Panc1 (cell line): ENCODE measurements at regions not wholly inside any gene's neighbourhood (a gene's known extent, or its start where the extent isn't known, plus 50 kb on each side); places are given as distances from the start of the nearest gene placed in this dataset.

Source experiments
- ATAC-seq: fragments of 200-7000 bp; cut with Tn5 transposase; 2 replicates; pipeline ENCODE4 v1.9.1; 2020; ENCODE audit warnings: mild to moderate bottlenecking, moderate library complexity
- BruUV-seq: library from RNA; stranded (reverse); fragments of 400-500 nt; replicated peaks from 2 replicates; lab custom pipeline; 2021; lab: Mats Ljungman, UMichigan
- CTCF ChIA-PET: fragments of 300-600 bp; sonication (Branson Sonifier 250); formaldehyde crosslinking; loops from one replicate; lab custom pipeline; 2022; ENCODE audit warnings: antibody characterized with exemption; lab: Charles Lee
- POLR2A ChIA-PET: fragments of 300-600 bp; sonication (Branson Sonifier 250); formaldehyde crosslinking; loops from one replicate; lab custom pipeline; 2022; ENCODE audit warnings: antibody characterized with exemption; lab: Charles Lee
- DNase-seq: peaks from one replicate; pipeline ENCODE4 v3.0.0-alpha.2; 2010; ENCODE audit warnings: low read depth, low spot score
- H3K27ac ChIP-seq: 2 replicates; pipeline ENCODE4 v1.5.1; 2011; ENCODE audit warnings: mild to moderate bottlenecking, low read length, inconsistent platforms
- H3K27me3 ChIP-seq: fragments of 200-500 bp; sonication (Bioruptor generic); 2 replicates; pipeline ENCODE4 v1.6.0; 2014; ENCODE audit warnings: low read length, inconsistent platforms; ENCODE audit not compliant: control insufficient read depth, insufficient read depth
- H3K36me3 ChIP-seq: fragments of 200-500 bp; sonication (Bioruptor generic); 2 replicates; pipeline ENCODE4 v1.5.1; 2014; ENCODE audit warnings: inconsistent platforms, mild to moderate bottlenecking, low read length, moderate library complexity; ENCODE audit not compliant: control insufficient read depth, insufficient read depth
- H3K4me1 ChIP-seq: 2 replicates; pipeline ENCODE4 v1.5.1; 2011; ENCODE audit warnings: inconsistent platforms, mild to moderate bottlenecking, low read length, moderate library complexity; ENCODE audit not compliant: control insufficient read depth, insufficient read depth
- H3K4me3 ChIP-seq, 2 experiments: 2 replicates each; pipeline ENCODE4 v1.5.1; 2011 to 2012; ENCODE audit warnings: low read depth in 2 of 2, low read length in 2 of 2, mild to moderate bottlenecking in 2 of 2, inconsistent platforms in 1 of 2, moderate library complexity in 1 of 2
- H3K9me3 ChIP-seq: fragments of 200-500 bp; sonication (Bioruptor generic); 2 replicates; pipeline ENCODE4 v1.5.1; 2014; ENCODE audit warnings: low read depth, mild to moderate bottlenecking, inconsistent platforms, low read length, moderate library complexity; ENCODE audit not compliant: control insufficient read depth, insufficient read depth
- CTCF ChIP-seq: fragments of 450-650 bp; IDR thresholded peaks from 2 replicates; pipeline ENCODE4 v1.5.1; 2017; ENCODE audit warnings: mild to moderate bottlenecking
- POLR2AphosphoS5 ChIP-seq: IDR thresholded peaks from 2 replicates; pipeline ENCODE4 v1.6.1; 2012; ENCODE audit warnings: mild to moderate bottlenecking, low read depth, low read length, moderate library complexity
- REST ChIP-seq, 2 experiments: IDR thresholded peaks; 2 replicates each; pipeline ENCODE4 v1.6.1; 2011 to 2012; ENCODE audit warnings: low read depth in 2 of 2, control low read depth in 1 of 2, low read length in 1 of 2, mild to moderate bottlenecking in 1 of 2, moderate library complexity in 1 of 2; ENCODE audit not compliant: insufficient read depth in 1 of 2
- SIN3A ChIP-seq: IDR thresholded peaks from 2 replicates; pipeline ENCODE4 v1.6.1; 2012; ENCODE audit warnings: low read depth, mild to moderate bottlenecking, low read length, moderate library complexity, borderline replicate concordance; ENCODE audit not compliant: insufficient read depth
- TCF7L2 ChIP-seq: IDR thresholded peaks from 2 replicates; pipeline ENCODE4 v1.6.1; 2011; ENCODE audit warnings: mild to moderate bottlenecking, low read depth, low read length, inconsistent platforms
- in situ Hi-C: cut with HindIII; loops from 2 replicates; pipeline ENCODE4 v1.10.0; 2016; ENCODE audit warnings: low sequenced_read_pairs, low pct_unique_long_range_greater_than_20kb
- intact Hi-C: fragments of 100-400 bp; cut with micrococcal nuclease; formaldehyde crosslinking; loops from one replicate; pipeline ENCODE4 v1.10.0; 2022; ENCODE audit not compliant: unreplicated experiment

- H3K4me3 ChIP-seq: no peak overlapping the region
- no peaks in the 10 kb centered on the region for H3K9me3 ChIP-seq
- H3K36me3 ChIP-seq: no peaks in the 10 kb centered on the region
- H3K4me1 ChIP-seq: no peaks in the 10 kb centered on the region
- in situ Hi-C loops (no loop called here), intact Hi-C loops (no loop called here)
- CTCF ChIA-PET: no interaction called here
- POLR2A ChIA-PET: no interaction called here
- DNase-seq (no peak), ATAC-seq (no peak)
- H3K27ac ChIP-seq: no peak overlapping the region
- no TSS peak for BruUV-seq
- no peaks in the 10 kb centered on the region for H3K27me3 ChIP-seq
- TF ChIP-seq POLR2AphosphoS5 (no peak), CTCF (no peak), SIN3A (no peak)
Observed at GRCh38 chr4:138451276-138451663, 209.1 kb upstream of the SLC7A11 start.

GRCh38 chr4:138450546-138451275 lies 208.6 kb upstream of the SLC7A11 start:
- intact Hi-C loops (no loop called here), in situ Hi-C loops (no loop called here)
- no peak for TF ChIP-seq POLR2AphosphoS5
- TF ChIP-seq CTCF: no peak
- TF ChIP-seq TCF7L2: no peak
- no peak for TF ChIP-seq REST (IDR thresholded peaks at IDR 0.05; ENCODE audit: insufficient read depth in 1 of 2, low read depth in 2 of 2, low read length in 1 of 2)
- TF ChIP-seq SIN3A: no peak
- DNase-seq (no peak), ATAC-seq (no peak)
- no peak overlapping the region for H3K27ac ChIP-seq
- no peaks in the 10 kb centered on the region for H3K4me1 ChIP-seq
- CTCF ChIA-PET: no interaction called here
- no peak overlapping the region for H3K4me3 ChIP-seq
- POLR2A ChIA-PET: no interaction called here
- no peaks in the 10 kb centered on the region for H3K36me3 ChIP-seq
- no TSS peak for BruUV-seq
- H3K27me3 ChIP-seq: no peaks in the 10 kb centered on the region
- no peaks in the 10 kb centered on the region for H3K9me3 ChIP-seq
